ES-I3 (cell line): ENCODE measurements at regions not wholly inside any gene's neighbourhood (a gene's known extent, or its start where the extent isn't known, plus 50 kb on each side); places are given as distances from the start of the nearest gene placed in this dataset.
"Not testable (repeated sequence)": the region's sequence is repeated elsewhere in the genome, so short reads cannot be mapped to it uniquely, and the experiment has no call there.

ENCODE experiments used
- H3K36me3 ChIP-seq: 2 replicates; pipeline ENCODE4 v1.6.1; 2013; ENCODE audit warnings: mild to moderate bottlenecking, low read length, control low read depth, moderate library complexity; ENCODE audit not compliant: insufficient read depth
- H3K4me1 ChIP-seq: 2 replicates; pipeline ENCODE4 v1.6.1; 2013; ENCODE audit warnings: mild to moderate bottlenecking, control low read depth, low read length; ENCODE audit not compliant: insufficient read depth
- H3K9ac ChIP-seq: 2 replicates; pipeline ENCODE4 v1.6.1; 2013; ENCODE audit warnings: low read depth, mild to moderate bottlenecking, low read length, moderate library complexity
- H3K9me3 ChIP-seq: 2 replicates; pipeline ENCODE4 v1.6.1; 2013; ENCODE audit warnings: mild to moderate bottlenecking, low read length, moderate library complexity; ENCODE audit not compliant: control insufficient read depth, insufficient read depth

GRCh38 chr2:209091056-209091455 is 332.8 kb upstream of the MAP2 start:
- no peak overlapping the region for H3K9ac ChIP-seq
- no peaks in the 10 kb centered on the region for H3K9me3 ChIP-seq
- peaks cover 7% of the 10 kb centered on the region; the same call in 1 of the 2 replicates for H3K4me1 ChIP-seq
- H3K36me3 ChIP-seq, result no peaks in the 10 kb centered on the region

GRCh38 chr2:209094221-209094620 is 329.6 kb upstream of the MAP2 start:
- no peak overlapping the region for H3K9ac ChIP-seq
- no peaks in the 10 kb centered on the region; the same call in 1 of the 2 replicates for H3K4me1 ChIP-seq
- no peaks in the 10 kb centered on the region for H3K9me3 ChIP-seq
- no peaks in the 10 kb centered on the region for H3K36me3 ChIP-seq

GRCh38 chr2:209095432-209095831 is 328.4 kb upstream of the MAP2 start:
- no peak overlapping the region for H3K9ac ChIP-seq
- H3K36me3 ChIP-seq, result no peaks in the 10 kb centered on the region
- H3K4me1 ChIP-seq, result no peaks in the 10 kb centered on the region; the same call in 1 of the 2 replicates
- H3K9me3 ChIP-seq, result no peaks in the 10 kb centered on the region

- H3K36me3 ChIP-seq, result no peaks in the 10 kb centered on the region
- H3K9me3 ChIP-seq, result no peaks in the 10 kb centered on the region
- H3K9ac ChIP-seq, result no peak overlapping the region
- H3K4me1 ChIP-seq, result no peaks in the 10 kb centered on the region; the same call in 1 of the 2 replicates
Measured at GRCh38 chr2:209097168-209097567, 326.7 kb upstream of the MAP2 start.

- Histone ChIP-seq H3K36me3 (no peaks in the 10 kb centered on the region), H3K4me1 (no peaks in the 10 kb centered on the region), H3K9ac (no peak overlapping the region), H3K9me3 (no peaks in the 10 kb centered on the region)
Measured at GRCh38 chr2:209102319-209102718, 321.5 kb upstream of the MAP2 start.

GRCh38 chr2:209113026-209113425 is 310.8 kb upstream of the MAP2 start:
- no peak overlapping the region for H3K9ac ChIP-seq
- peaks cover 18% of the 10 kb centered on the region for H3K4me1 ChIP-seq
- H3K9me3 ChIP-seq, result no peaks in the 10 kb centered on the region
- no peaks in the 10 kb centered on the region for H3K36me3 ChIP-seq

GRCh38 chr2:209114588-209115240 is 309.1 kb upstream of the MAP2 start:
- H3K9ac ChIP-seq, result no peak overlapping the region
- peaks cover 18% of the 10 kb centered on the region for H3K4me1 ChIP-seq
- H3K9me3 ChIP-seq, result no peaks in the 10 kb centered on the region
- no peaks in the 10 kb centered on the region for H3K36me3 ChIP-seq

GRCh38 chr2:209121691-209122090 is 302.2 kb upstream of the MAP2 start:
- Histone ChIP-seq H3K36me3 (no peaks in the 10 kb centered on the region), H3K9ac (no peak overlapping the region), H3K4me1 (peaks cover 6% of the 10 kb centered on the region; the same call in 1 of the 2 replicates), H3K9me3 (no peaks in the 10 kb centered on the region)

GRCh38 chr2:209125291-209125690 is 298.6 kb upstream of the MAP2 start:
- H3K9ac ChIP-seq, result no peak overlapping the region
- no peaks in the 10 kb centered on the region for H3K36me3 ChIP-seq
- H3K9me3 ChIP-seq, result no peaks in the 10 kb centered on the region
- peaks cover 6% of the 10 kb centered on the region; the same call in 1 of the 2 replicates for H3K4me1 ChIP-seq

GRCh38 chr2:209138079-209138478 is 285.8 kb upstream of the MAP2 start:
- H3K4me1 ChIP-seq, result peaks cover 18% of the 10 kb centered on the region; the same call in 1 of the 2 replicates
- no peaks in the 10 kb centered on the region for H3K9me3 ChIP-seq
- H3K9ac ChIP-seq, result no peak overlapping the region
- no peaks in the 10 kb centered on the region for H3K36me3 ChIP-seq

GRCh38 chr2:209141142-209141541 is 282.7 kb upstream of the MAP2 start:
- Histone ChIP-seq H3K9ac (no peak overlapping the region), H3K9me3 (no peaks in the 10 kb centered on the region), H3K36me3 (no peaks in the 10 kb centered on the region), H3K4me1 (peaks cover 20% of the 10 kb centered on the region; the same call in 1 of the 2 replicates)

GRCh38 chr2:209141818-209142217 is 282.0 kb upstream of the MAP2 start:
- no peak overlapping the region for H3K9ac ChIP-seq
- H3K4me1 ChIP-seq, result peaks cover 26% of the 10 kb centered on the region; the same call in 1 of the 2 replicates
- H3K36me3 ChIP-seq, result no peaks in the 10 kb centered on the region
- no peaks in the 10 kb centered on the region for H3K9me3 ChIP-seq

- H3K9me3 ChIP-seq, H3K36me3 ChIP-seq: not testable (repeated sequence)
- peaks cover 15% of the 10 kb centered on the region; the same call in 1 of the 2 replicates for H3K4me1 ChIP-seq
Measured at GRCh38 chr2:209145220-209145691, 278.6 kb upstream of the MAP2 start.

GRCh38 chr2:209145941-209146681 is 277.7 kb upstream of the MAP2 start:
- no peaks in the 10 kb centered on the region for H3K9me3 ChIP-seq

More at GRCh38 chr2:209145220-209145691, 278.6 kb upstream of the MAP2 start:
- not testable (repeated sequence) for H3K9ac ChIP-seq

More at GRCh38 chr2:209145941-209146681, 277.7 kb upstream of the MAP2 start:
- Histone ChIP-seq H3K9ac (no peak overlapping the region), H3K36me3 (no peaks in the 10 kb centered on the region), H3K4me1 (peaks cover 12% of the 10 kb centered on the region; the same call in 1 of the 2 replicates)
